K562 (cell line): ENCODE measurements at regions not wholly inside any gene's neighbourhood (a gene's known extent, or its start where the extent isn't known, plus 50 kb on each side); places are given as distances from the start of the nearest gene placed in this dataset.

ENCODE experiments used
- ATAC-seq: fragments of 200-7000 bp; cut with Tn5 transposase; 3 replicates; pipeline ENCODE4 v1.9.1; 2020; ENCODE audit warnings: moderate library complexity
- BruUV-seq: library from RNA; stranded (reverse); fragments of 400-500 nt; replicated peaks from 2 replicates; lab custom pipeline; 2021; lab: Mats Ljungman, UMichigan
- CTCF ChIA-PET: fragments of 300-600 bp; formaldehyde crosslinking; extraction: SDS; loops from one replicate; lab custom pipeline; 2021; ENCODE audit warnings: low intra/inter-chr PET ratio; lab: Yijun Ruan, JAX
- POLR2A ChIA-PET: fragments of 300-600, 350-650 bp; sonication (Branson Sonifier 250); formaldehyde crosslinking; extraction: SDS; loops from one replicate; lab custom pipeline; 2021; ENCODE audit warnings: antibody characterized with exemption, inconsistent platforms; lab: Yijun Ruan, JAX
- DNase-seq, 4 experiments: peaks; one replicate each; pipeline versions ENCODE4 v3.0.0 to v3.0.0-alpha.2; 2011 to 2018; ENCODE audit warnings: low spot score in 3 of 4, mixed read lengths in 3 of 4; ENCODE audit errors: extremely low read depth in 1 of 4
- FAIRE-seq: peaks from 2 replicates; lab custom pipeline; 2011; peaks lifted over from hg19 to GRCh38; lab: Jason Lieb, UNC
- H2AFZ ChIP-seq: 2 replicates; pipeline ENCODE4 v1.6.0; 2011; ENCODE audit warnings: low read depth, low read length, control low read depth, inconsistent platforms
- H3K27ac ChIP-seq: fragments of 200-600 bp; 3 replicates; pipeline ENCODE4 v1.8.0; 2011; ENCODE audit warnings: low read depth, mild to moderate bottlenecking, control low read depth, inconsistent platforms, low read length, moderate library complexity, mixed read lengths; ENCODE audit errors: extremely low read depth
- H3K27me3 ChIP-seq, 2 experiments: fragments of 300-600 bp in 1 of 2; 2 replicates in 1 of 2; 3 replicates in 1 of 2; pipeline versions ENCODE4 v1.6.0 to v1.8.0; 2011; ENCODE audit warnings: inconsistent platforms in 2 of 2, low read length in 2 of 2, mild to moderate bottlenecking in 1 of 2, mixed read lengths in 1 of 2, moderate library complexity in 1 of 2; ENCODE audit not compliant: control insufficient read depth in 2 of 2, insufficient read depth in 2 of 2
- H3K36me3 ChIP-seq: fragments of 300-600 bp; 3 replicates; pipeline ENCODE4 v1.8.0; 2011; ENCODE audit warnings: mild to moderate bottlenecking, low read length, inconsistent platforms; ENCODE audit not compliant: control insufficient read depth, insufficient read depth
- H3K4me1 ChIP-seq, 2 experiments: fragments of 200-600 bp in 1 of 2; replicated peaks in 1 of 2; 2 replicates in 1 of 2; 3 replicates in 1 of 2; pipeline versions ENCODE4 v1.5.1 to v1.8.0; 2011; ENCODE audit warnings: inconsistent platforms in 2 of 2, low read length in 2 of 2, mild to moderate bottlenecking in 1 of 2, mixed read lengths in 1 of 2, moderate library complexity in 1 of 2; ENCODE audit not compliant: control insufficient read depth in 2 of 2, insufficient read depth in 2 of 2
- H3K4me2 ChIP-seq: 2 replicates; pipeline ENCODE4 v1.6.1; 2011; ENCODE audit warnings: low read length, control low read depth, inconsistent platforms, mixed read lengths; ENCODE audit not compliant: insufficient read depth
- H3K4me3 ChIP-seq: fragments of 200-600 bp; sonication (generic), shearing (Covaris generic); 2 replicates; pipeline ENCODE4 v1.5.1; 2016; ENCODE audit warnings: control low read depth, inconsistent platforms
- H3K79me2 ChIP-seq: fragments of 200-600 bp; 3 replicates; pipeline ENCODE4 v1.8.0; 2011; ENCODE audit warnings: low read length, inconsistent platforms; ENCODE audit not compliant: control insufficient read depth, insufficient read depth
- H3K9ac ChIP-seq, 2 experiments: 2 replicates each; pipeline versions ENCODE4 v1.6.0 to v1.6.1; 2011; ENCODE audit warnings: low read depth in 2 of 2, low read length in 2 of 2, control low read depth in 1 of 2, inconsistent platforms in 1 of 2, mild to moderate bottlenecking in 1 of 2, mixed read lengths in 1 of 2; ENCODE audit not compliant: insufficient read depth in 1 of 2
- H3K9me1 ChIP-seq: one replicate; pipeline ENCODE4 v1.6.0; 2011; ENCODE audit warnings: inconsistent platforms, mild to moderate bottlenecking, low read length, moderate library complexity; ENCODE audit not compliant: control insufficient read depth, insufficient read depth
- H3K9me3 ChIP-seq: replicated peaks from 2 replicates; pipeline ENCODE4 v1.5.1; 2011; ENCODE audit warnings: low read depth, low read length, inconsistent platforms; ENCODE audit not compliant: control insufficient read depth, insufficient read depth
- H4K20me1 ChIP-seq: replicated peaks from 2 replicates; pipeline ENCODE4 v1.6.1; 2011; ENCODE audit warnings: low read length, inconsistent platforms, mixed read lengths; ENCODE audit not compliant: control insufficient read depth, insufficient read depth
- BMI1 ChIP-seq: fragments of 150-350 bp; IDR thresholded peaks from 2 replicates; pipeline ENCODE4 v1.6.1; 2014; ENCODE audit warnings: low read length
- ESRRB ChIP-seq: fragments of 250-450 bp; sonication (Bioruptor Pico); IDR thresholded peaks from 2 replicates; pipeline ENCODE4 v1.5.0; 2020; ENCODE audit warnings: mild to moderate bottlenecking, moderate library complexity, borderline replicate concordance
- SMC3 ChIP-seq: conservative IDR thresholded peaks from 2 replicates; pipeline ENCODE4 v1.6.1; 2011; ENCODE audit warnings: low read depth, low read length, improper control_type of control experiment; ENCODE audit not compliant: insufficient read depth
- TAL1 ChIP-seq: fragments of 450-650 bp; IDR thresholded peaks from 2 replicates; pipeline ENCODE4 v1.6.1; 2016; ENCODE audit warnings: mild to moderate bottlenecking
- ZNF586 ChIP-seq: fragments of 450-650 bp; formaldehyde crosslinking; conservative IDR thresholded peaks from 2 replicates; pipeline ENCODE4 v1.4.0; 2020; ENCODE audit warnings: mild to moderate bottlenecking, moderate library complexity
- WGBS: fragments of 100-300 bp; shearing (Covaris generic); methylation state at CpG from one replicate; pipeline ENCODE4 v1.1.6; 2016; ENCODE audit warnings: low coverage, mixed read lengths; ENCODE audit not compliant: insufficient coverage; ENCODE audit errors: missing lambda C conversion rate; 5-methylcytosine and 5-hydroxymethylcytosine counted together
- in situ Hi-C: fragments of 300-500 bp; cut with MboI; formaldehyde crosslinking; loops from 4 replicates; pipeline ENCODE4 v1.15.0; 2018; ENCODE audit warnings: inconsistent platforms, mixed read lengths
- intact Hi-C: fragments of 100-400 bp; cut with micrococcal nuclease; formaldehyde crosslinking; loops from 2 replicates; pipeline ENCODE4 v1.14.2; 2022
- TF ChIP-seq, protein P1 (sequence below): fragments of 200-800 bp; sonication (Bioruptor generic); IDR thresholded peaks from 2 replicates; pipeline ENCODE4 v1.6.1; 2017; ENCODE audit warnings: missing genetic modification characterization, missing compliant biosample characterization

DNA sequence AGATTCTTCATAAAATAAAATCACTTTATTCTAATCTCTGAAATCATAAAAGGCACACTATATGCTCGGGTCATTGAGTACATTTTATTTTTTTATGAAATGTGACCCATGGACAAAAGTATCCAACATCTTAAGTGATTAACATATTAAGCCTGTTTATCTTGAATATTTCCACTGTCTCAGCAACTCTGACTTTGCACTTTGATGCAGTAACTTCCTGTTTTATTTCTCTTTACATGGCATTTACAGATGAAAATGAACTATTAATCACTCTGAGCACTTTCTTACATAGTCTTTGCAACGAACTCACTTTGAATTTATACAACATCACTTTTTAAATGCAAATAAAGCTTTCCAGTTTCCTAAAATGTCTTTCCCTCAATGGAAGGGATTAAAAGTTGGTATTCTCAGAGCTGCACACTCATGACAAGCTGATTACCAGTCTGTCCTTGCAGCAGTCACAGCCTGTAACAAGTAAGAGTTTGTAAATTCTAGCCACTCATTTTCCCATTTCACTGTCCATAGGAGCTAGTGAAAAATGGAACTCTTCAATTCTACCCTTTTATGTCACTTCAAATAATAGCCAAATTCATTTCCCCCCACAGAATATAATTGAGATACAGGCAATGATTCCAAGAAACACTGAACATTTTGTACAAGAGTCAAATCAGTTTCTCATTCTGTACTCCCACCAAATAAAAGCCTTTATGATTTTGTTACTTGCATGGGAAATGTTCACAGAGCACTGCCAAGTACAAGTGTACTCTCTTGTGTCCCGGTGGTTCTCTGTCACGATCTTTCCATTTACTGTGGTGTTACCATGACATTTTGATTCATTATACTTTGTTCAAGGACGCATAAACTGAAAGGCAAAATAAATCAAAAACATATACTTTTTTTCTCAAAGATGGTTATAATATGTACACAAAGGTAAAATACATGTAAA lies 1968.9 kb downstream of the PCDH9 start:
- H3K4me2 ChIP-seq = no peak overlapping the region
- WGBS = 0% methylated on average over 5 of the region's 5 CpGs
- DNase-seq = no peak
- CTCF ChIA-PET = no interaction called here
- no peak overlapping the region for H3K9ac ChIP-seq
- no peak for FAIRE-seq
- H3K79me2 ChIP-seq = no peaks in the 10 kb centered on the region
- H3K36me3 ChIP-seq = no peaks in the 10 kb centered on the region
- in situ Hi-C loops = no loop called here
- H3K27me3 ChIP-seq = no peaks in the 10 kb centered on the region
- H3K27ac ChIP-seq = no peak overlapping the region
- H3K9me3 ChIP-seq = no peaks in the 10 kb centered on the region
- POLR2A ChIA-PET = no interaction called here
- no TSS peak for BruUV-seq
- intact Hi-C loops = no loop called here
- no peaks in the 10 kb centered on the region for H3K4me1 ChIP-seq
- TF ChIP-seq TAL1 = no peak
- TF ChIP-seq ESRRB (CRISPR knock-in tag) = no peak
- no peak for TF ChIP-seq SMC3
- H2AFZ ChIP-seq = no peak overlapping the region
- ATAC-seq = no peak
- H4K20me1 ChIP-seq = no peaks in the 10 kb centered on the region
- H3K4me3 ChIP-seq = no peak overlapping the region
- H3K9me1 ChIP-seq = no peaks in the 10 kb centered on the region

DNA sequence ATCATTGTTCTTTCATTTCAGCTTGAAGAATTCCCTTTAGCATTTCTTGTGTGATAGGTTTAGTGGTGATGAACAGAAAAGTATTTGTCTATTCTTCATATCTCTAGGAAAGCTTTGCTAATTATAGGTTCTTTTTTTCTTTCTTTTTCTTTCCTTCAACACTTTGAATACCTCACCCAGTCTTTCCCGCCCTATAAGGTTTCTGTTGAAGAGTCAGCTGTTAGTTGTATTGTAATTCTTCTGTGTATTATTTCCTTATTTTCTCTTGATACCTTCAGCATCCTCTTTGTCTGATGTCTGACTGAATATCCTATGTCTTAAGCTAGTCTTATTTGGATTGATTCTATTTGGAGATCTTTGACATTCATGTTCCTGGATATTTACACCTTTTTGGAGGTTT lies 1989.4 kb downstream of the PCDH9 start:
- BruUV-seq = no TSS peak

More for the DNA sequence above, 1989.4 kb downstream of the PCDH9 start:
- DNase-seq (no peak), FAIRE-seq (no peak), ATAC-seq (no peak)
- intact Hi-C loops = no loop called here
- H3K4me2 ChIP-seq = no peak overlapping the region
- no peak overlapping the region for H3K9ac ChIP-seq
- H3K4me3 ChIP-seq = no peak overlapping the region
- no peaks in the 10 kb centered on the region for H4K20me1 ChIP-seq
- no peak overlapping the region for H3K27ac ChIP-seq
- no peaks in the 10 kb centered on the region for H3K9me3 ChIP-seq
- TF ChIP-seq ZNF586 (CRISPR knock-in tag) (no peak), BMI1 (no peak)
- TF ChIP-seq, protein P1, sequence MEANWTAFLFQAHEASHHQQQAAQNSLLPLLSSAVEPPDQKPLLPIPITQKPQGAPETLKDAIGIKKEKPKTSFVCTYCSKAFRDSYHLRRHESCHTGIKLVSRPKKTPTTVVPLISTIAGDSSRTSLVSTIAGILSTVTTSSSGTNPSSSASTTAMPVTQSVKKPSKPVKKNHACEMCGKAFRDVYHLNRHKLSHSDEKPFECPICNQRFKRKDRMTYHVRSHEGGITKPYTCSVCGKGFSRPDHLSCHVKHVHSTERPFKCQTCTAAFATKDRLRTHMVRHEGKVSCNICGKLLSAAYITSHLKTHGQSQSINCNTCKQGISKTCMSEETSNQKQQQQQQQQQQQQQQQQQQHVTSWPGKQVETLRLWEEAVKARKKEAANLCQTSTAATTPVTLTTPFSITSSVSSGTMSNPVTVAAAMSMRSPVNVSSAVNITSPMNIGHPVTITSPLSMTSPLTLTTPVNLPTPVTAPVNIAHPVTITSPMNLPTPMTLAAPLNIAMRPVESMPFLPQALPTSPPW (CRISPR knock-in tag) = no peak
- 6% methylated on average over 1 of the region's 1 CpG for WGBS
- no peaks in the 10 kb centered on the region for H3K27me3 ChIP-seq
- H3K4me1 ChIP-seq = no peaks in the 10 kb centered on the region
- H3K79me2 ChIP-seq = no peaks in the 10 kb centered on the region
- no peaks in the 10 kb centered on the region for H3K9me1 ChIP-seq
- H2AFZ ChIP-seq = no peak overlapping the region
- H3K36me3 ChIP-seq = no peaks in the 10 kb centered on the region
- ChIA-PET CTCF (no interaction called here), POLR2A (no interaction called here)
- in situ Hi-C loops = no loop called here
